MM.1S (cell line): ENCODE measurements at regions not wholly inside any gene's neighbourhood (a gene's known extent, or its start where the extent isn't known, plus 50 kb on each side); places are given as distances from the start of the nearest gene placed in this dataset.

Experiments used
- DNase-seq: peaks from one replicate; pipeline ENCODE4 v3.0.0-alpha.2; 2015
- H2AFZ ChIP-seq: fragments of 300-600 bp; sonication (generic); 2 replicates; pipeline ENCODE4 v1.6.0; 2016; ENCODE audit warnings: antibody characterized with exemption, low read length
- H3F3A ChIP-seq: fragments of 300-600 bp; sonication (generic); 2 replicates; pipeline ENCODE4 v1.6.1; 2016; ENCODE audit warnings: mild to moderate bottlenecking, antibody characterized with exemption, low read length, moderate library complexity, mixed read lengths; ENCODE audit not compliant: insufficient read depth
- H3K27ac ChIP-seq: fragments of 300-600 bp; sonication (generic); 2 replicates; pipeline ENCODE4 v1.5.1; 2016; ENCODE audit warnings: mild to moderate bottlenecking, low read length
- H3K27me3 ChIP-seq: fragments of 300-600 bp; sonication (generic); replicated peaks from 2 replicates; pipeline ENCODE4 v1.6.0; 2016; ENCODE audit warnings: low read length; ENCODE audit not compliant: insufficient read depth
- H3K36me3 ChIP-seq: fragments of 300-600 bp; sonication (generic); replicated peaks from 2 replicates; pipeline ENCODE4 v1.6.1; 2016; ENCODE audit warnings: mild to moderate bottlenecking, low read length, mixed read lengths; ENCODE audit not compliant: insufficient read depth
- H3K4me1 ChIP-seq: fragments of 300-600 bp; sonication (generic); 2 replicates; pipeline ENCODE4 v1.6.1; 2016; ENCODE audit warnings: low read length, mixed read lengths
- H3K4me2 ChIP-seq: fragments of 300-600 bp; sonication (generic); 2 replicates; pipeline ENCODE4 v1.6.0; 2016; ENCODE audit warnings: low read depth, low read length
- H3K4me3 ChIP-seq: fragments of 300-600 bp; sonication (generic); 2 replicates; pipeline ENCODE4 v1.5.1; 2016; ENCODE audit warnings: low read length, mixed read lengths
- H3K79me2 ChIP-seq: fragments of 300-600 bp; sonication (generic); 2 replicates; pipeline ENCODE4 v1.6.1; 2016; ENCODE audit warnings: mixed run types, low read length, mixed read lengths
- H3K9ac ChIP-seq: fragments of 300-600 bp; sonication (generic); 2 replicates; pipeline ENCODE4 v1.6.1; 2016; ENCODE audit warnings: low read length, mixed read lengths
- H3K9me2 ChIP-seq: fragments of 300-600 bp; sonication (generic); replicated peaks from 2 replicates; pipeline ENCODE4 v1.6.1; 2016; ENCODE audit warnings: mild to moderate bottlenecking, low read length, mixed read lengths; ENCODE audit not compliant: insufficient read depth
- H3K9me3 ChIP-seq: fragments of 300-600 bp; sonication (generic); replicated peaks from 2 replicates; pipeline ENCODE4 v1.6.1; 2016; ENCODE audit warnings: mild to moderate bottlenecking, low read length, mixed read lengths; ENCODE audit not compliant: insufficient read depth
- H4K20me1 ChIP-seq: fragments of 300-600 bp; sonication (generic); 2 replicates; pipeline ENCODE4 v1.6.1; 2016; ENCODE audit warnings: mild to moderate bottlenecking, low read length, moderate library complexity, mixed read lengths; ENCODE audit not compliant: insufficient read depth
- CTCF ChIP-seq: fragments of 300-600 bp; sonication (generic); IDR thresholded peaks from 2 replicates; pipeline ENCODE4 v1.5.1; 2016; ENCODE audit warnings: antibody characterized with exemption, low read length, mixed read lengths
- EZH2 ChIP-seq: fragments of 300-600 bp; sonication (generic); optimal IDR thresholded peaks from 2 replicates; pipeline ENCODE3; 2017; ENCODE audit warnings: low read depth, mild to moderate bottlenecking, antibody characterized with exemption, low read length, mixed read lengths
- EZH2phosphoT487 ChIP-seq: fragments of 300-600 bp; sonication (generic); IDR thresholded peaks from 2 replicates; pipeline ENCODE4 v1.6.1; 2018; ENCODE audit warnings: antibody characterized with exemption, low read length

- Histone ChIP-seq H3K9me3 (no peaks in the 10 kb centered on the region), H3K4me2 (no peak overlapping the region), H3K9ac (no peak overlapping the region), H3K79me2 (no peaks in the 10 kb centered on the region), H3K27me3 (no peaks in the 10 kb centered on the region), H3K4me1 (no peaks in the 10 kb centered on the region; the same call in 1 of the 2 replicates), H3K36me3 (no peaks in the 10 kb centered on the region), H3K27ac (no peak overlapping the region), H3F3A (no peaks in the 10 kb centered on the region), H3K9me2 (no peaks in the 10 kb centered on the region), H4K20me1 (no peaks in the 10 kb centered on the region), H2AFZ (no peak overlapping the region), H3K4me3 (no peak overlapping the region)
- DNase-seq: no peak
- TF ChIP-seq CTCF (no peak), EZH2 (no peak), EZH2phosphoT487 (no peak)
Observed at GRCh38 chr13:38519229-38519911, 167.5 kb upstream of the FREM2 start.

- H3K27ac ChIP-seq: no peak overlapping the region
- no peaks in the 10 kb centered on the region for H3K4me1 ChIP-seq
- H3K4me2 ChIP-seq: no peak overlapping the region
- no peaks in the 10 kb centered on the region for H4K20me1 ChIP-seq
- no peaks in the 10 kb centered on the region for H3K9me3 ChIP-seq
- H3K9me2 ChIP-seq: no peaks in the 10 kb centered on the region
- no peaks in the 10 kb centered on the region for H3K27me3 ChIP-seq
- no peaks in the 10 kb centered on the region for H3F3A ChIP-seq
- no peaks in the 10 kb centered on the region for H3K36me3 ChIP-seq
- no peak for TF ChIP-seq EZH2phosphoT487
- TF ChIP-seq EZH2: no peak
- no peak for TF ChIP-seq CTCF
- no peak overlapping the region for H3K9ac ChIP-seq
- H3K4me3 ChIP-seq: no peak overlapping the region
- no peak overlapping the region for H2AFZ ChIP-seq
- H3K79me2 ChIP-seq: no peaks in the 10 kb centered on the region
- DNase-seq: no peak
Observed at GRCh38 chr13:38520041-38520440, 166.8 kb upstream of the FREM2 start.

- H3K27me3 ChIP-seq: no peaks in the 10 kb centered on the region
- H3K9ac ChIP-seq: no peak overlapping the region
- H3K79me2 ChIP-seq: no peaks in the 10 kb centered on the region
- no peaks in the 10 kb centered on the region for H3K9me2 ChIP-seq
- no peaks in the 10 kb centered on the region for H3K4me1 ChIP-seq
- H3K36me3 ChIP-seq: no peaks in the 10 kb centered on the region
- no peaks in the 10 kb centered on the region for H3K9me3 ChIP-seq
- TF ChIP-seq EZH2 (no peak), EZH2phosphoT487 (no peak), CTCF (no peak)
- no peak overlapping the region for H3K4me3 ChIP-seq
- no peak for DNase-seq
- H2AFZ ChIP-seq: no peak overlapping the region
- no peak overlapping the region for H3K4me2 ChIP-seq
- H3K27ac ChIP-seq: no peak overlapping the region
- H4K20me1 ChIP-seq: no peaks in the 10 kb centered on the region
- H3F3A ChIP-seq: no peaks in the 10 kb centered on the region
Observed at GRCh38 chr13:38527140-38527539, 159.7 kb upstream of the FREM2 start.
